H1 (cell line): ENCODE measurements at regions not wholly inside any gene's neighbourhood (a gene's known extent, or its start where the extent isn't known, plus 50 kb on each side); places are given as distances from the start of the nearest gene placed in this dataset.

ENCODE experiments used
- CTCF ChIA-PET: fragments of 300-600 bp; sonication (Branson Sonifier 250); formaldehyde crosslinking; loops from one replicate; lab custom pipeline; 2021; ENCODE audit not compliant: partially characterized antibody; lab: Charles Lee
- POLR2A ChIA-PET: fragments of 300-600 bp; sonication (Branson Sonifier 250); formaldehyde crosslinking; loops from one replicate; lab custom pipeline; 2021; ENCODE audit warnings: inconsistent platforms; ENCODE audit not compliant: partially characterized antibody; lab: Charles Lee
- DNase-seq, 2 experiments: peaks; one replicate each; pipeline versions ENCODE4 v3.0.0 to v3.0.0-alpha.2; 2010 to 2022; ENCODE audit warnings: low spot score in 2 of 2, low read depth in 1 of 2, mixed read lengths in 1 of 2
- FAIRE-seq: peaks from 2 replicates; lab custom pipeline; 2011; peaks lifted over from hg19 to GRCh38; lab: Jason Lieb, UNC
- H2AFZ ChIP-seq: 2 replicates; pipeline ENCODE4 v1.8.1; 2012; ENCODE audit warnings: low read length, inconsistent platforms
- H2AK5ac ChIP-seq: 2 replicates; pipeline ENCODE4 v1.6.1; 2013; ENCODE audit warnings: low read depth, low read length
- H2BK120ac ChIP-seq: replicated peaks from 2 replicates; pipeline ENCODE3; 2013; ENCODE audit warnings: low read depth, low read length, inconsistent platforms
- H2BK12ac ChIP-seq: 2 replicates; pipeline ENCODE4 v1.6.1; 2013; ENCODE audit warnings: low read depth, low read length
- H2BK15ac ChIP-seq: 2 replicates; pipeline ENCODE4 v1.6.1; 2013; ENCODE audit warnings: low read length
- H2BK20ac ChIP-seq: 2 replicates; pipeline ENCODE4 v1.6.1; 2013; ENCODE audit warnings: low read length
- H2BK5ac ChIP-seq: 2 replicates; pipeline ENCODE4 v1.6.1; 2013; ENCODE audit warnings: low read depth, low read length
- H3K14ac ChIP-seq: 2 replicates; pipeline ENCODE4 v1.6.1; 2013; ENCODE audit warnings: inconsistent platforms; ENCODE audit not compliant: insufficient read length
- H3K18ac ChIP-seq: 2 replicates; pipeline ENCODE4 v1.6.1; 2013; ENCODE audit warnings: low read length; ENCODE audit errors: extremely low read depth
- H3K23ac ChIP-seq: 2 replicates; pipeline ENCODE4 v1.6.1; 2013; ENCODE audit warnings: inconsistent platforms; ENCODE audit not compliant: insufficient read length
- H3K23me2 ChIP-seq: 2 replicates; pipeline ENCODE4 v1.6.1; 2013; ENCODE audit warnings: low read depth, low read length
- H3K27ac ChIP-seq: 2 replicates; pipeline ENCODE4 v1.6.1; 2011; ENCODE audit warnings: low read depth, low read length, inconsistent platforms
- H3K27me3 ChIP-seq, 4 experiments: replicated peaks in 1 of 4; 1 replicate in 1 of 4; 2 replicates in 3 of 4; pipeline versions ENCODE4 v1.6.1 to v1.8.1; 2011 to 2013; ENCODE audit warnings: low read length in 3 of 4, mild to moderate bottlenecking in 3 of 4, inconsistent platforms in 2 of 4, mixed read lengths in 2 of 4, moderate library complexity in 1 of 4; ENCODE audit not compliant: control insufficient read depth in 3 of 4, insufficient read depth in 3 of 4; ENCODE audit errors: extremely low read depth in 1 of 4
- H3K36me3 ChIP-seq, 4 experiments: 2 replicates each; pipeline versions ENCODE4 v1.6.1 to v1.8.1; 2011 to 2013; ENCODE audit warnings: mild to moderate bottlenecking in 4 of 4, low read length in 3 of 4, moderate library complexity in 2 of 4, control low read depth in 1 of 4, inconsistent platforms in 1 of 4; ENCODE audit not compliant: insufficient read depth in 4 of 4, control insufficient read depth in 2 of 4
- H3K4ac ChIP-seq: replicated peaks from 2 replicates; pipeline ENCODE3; 2013; ENCODE audit warnings: low read length, low read depth, mixed read lengths, inconsistent platforms; ENCODE audit not compliant: insufficient read length
- H3K4me1 ChIP-seq, 4 experiments: replicated peaks in 1 of 4; 1 replicate in 1 of 4; 2 replicates in 3 of 4; pipeline versions ENCODE4 v1.6.1 to v1.8.1; 2011 to 2013; ENCODE audit warnings: low read length in 3 of 4, inconsistent platforms in 2 of 4, mixed read lengths in 1 of 4; ENCODE audit not compliant: insufficient read depth in 4 of 4, control insufficient read depth in 3 of 4
- H3K4me2 ChIP-seq, 2 experiments: 2 replicates each; pipeline versions ENCODE4 v1.6.1 to v1.8.1; 2011 to 2013; ENCODE audit warnings: low read depth in 2 of 2, low read length in 2 of 2, control low read depth in 1 of 2, inconsistent platforms in 1 of 2, mild to moderate bottlenecking in 1 of 2; ENCODE audit not compliant: insufficient read depth in 1 of 2
- H3K4me3 ChIP-seq, 4 experiments: fragments of 200-600, 300-600 bp in 1 of 4; sonication (generic), shearing (Covaris generic), sonication (Bioruptor Twin) in 1 of 4; 2 replicates each; pipeline versions ENCODE4 v1.5.1 to v1.8.1; 2011 to 2016; ENCODE audit warnings: low read length in 4 of 4, low read depth in 3 of 4, control low read depth in 2 of 4, inconsistent platforms in 2 of 4, mild to moderate bottlenecking in 2 of 4, mixed read lengths in 1 of 4, moderate library complexity in 1 of 4; ENCODE audit not compliant: insufficient read depth in 2 of 4; ENCODE audit errors: extremely low read depth in 1 of 4
- H3K56ac ChIP-seq: replicated peaks from 2 replicates; pipeline ENCODE3; 2013; ENCODE audit warnings: low read depth, mild to moderate bottlenecking, mixed read lengths, low read length, inconsistent platforms; ENCODE audit not compliant: insufficient read length
- H3K79me1 ChIP-seq: 2 replicates; pipeline ENCODE4 v1.6.1; 2013; ENCODE audit warnings: low read depth, low read length, control low read depth
- H3K79me2 ChIP-seq, 2 experiments: 2 replicates each; pipeline versions ENCODE4 v1.6.1 to v1.8.1; 2012 to 2013; ENCODE audit warnings: low read length in 2 of 2, mild to moderate bottlenecking in 2 of 2, inconsistent platforms in 1 of 2; ENCODE audit not compliant: insufficient read depth in 2 of 2, control insufficient read depth in 1 of 2
- H3K9ac ChIP-seq, 4 experiments: replicated peaks in 1 of 4; 1 replicate in 1 of 4; 2 replicates in 3 of 4; pipeline versions ENCODE4 v1.6.1 to v1.8.1; 2011 to 2013; ENCODE audit warnings: low read depth in 3 of 4, low read length in 3 of 4, control low read depth in 2 of 4, mild to moderate bottlenecking in 2 of 4, moderate library complexity in 2 of 4, inconsistent platforms in 1 of 4; ENCODE audit errors: extremely low read depth in 1 of 4
- H3K9me3 ChIP-seq, 2 experiments: 2 replicates each; pipeline versions ENCODE4 v1.6.1 to v1.8.1; 2012 to 2013; ENCODE audit warnings: mild to moderate bottlenecking in 2 of 2, moderate library complexity in 2 of 2, control low read depth in 1 of 2, inconsistent platforms in 1 of 2, low read depth in 1 of 2, low read length in 1 of 2, mixed read lengths in 1 of 2; ENCODE audit not compliant: insufficient read depth in 2 of 2
- H4K20me1 ChIP-seq, 2 experiments: replicated peaks in 1 of 2; 2 replicates each; pipeline versions ENCODE3 to v1.8.1; 2011 to 2013; ENCODE audit warnings: inconsistent platforms in 2 of 2, low read length in 2 of 2, mild to moderate bottlenecking in 1 of 2; ENCODE audit not compliant: insufficient read depth in 2 of 2, control insufficient read depth in 1 of 2
- H4K5ac ChIP-seq: 2 replicates; pipeline ENCODE4 v1.6.1; 2013; ENCODE audit warnings: low read length, low read depth, mixed read lengths, inconsistent platforms; ENCODE audit not compliant: insufficient read length
- H4K8ac ChIP-seq: 2 replicates; pipeline ENCODE4 v1.8.0; 2013; ENCODE audit warnings: mild to moderate bottlenecking, moderate library complexity, low read length, inconsistent platforms; ENCODE audit not compliant: insufficient read depth; ENCODE audit errors: extremely low read depth
- H4K91ac ChIP-seq: replicated peaks from 2 replicates; pipeline ENCODE3; 2013; ENCODE audit warnings: low read length, mixed read lengths, inconsistent platforms; ENCODE audit not compliant: insufficient read length
- ATF2 ChIP-seq: IDR thresholded peaks from 2 replicates; pipeline ENCODE4 v1.6.1; 2012; ENCODE audit warnings: low read length, inconsistent platforms
- ATF3 ChIP-seq: IDR thresholded peaks from 2 replicates; pipeline ENCODE4 v1.6.1; 2011; ENCODE audit warnings: low read depth, mild to moderate bottlenecking, low read length; ENCODE audit not compliant: insufficient read depth
- CEBPB ChIP-seq: IDR thresholded peaks from 2 replicates; pipeline ENCODE4 v1.6.1; 2012; ENCODE audit warnings: low read depth, low read length
- CHD1 ChIP-seq: IDR thresholded peaks from 2 replicates; pipeline ENCODE4 v1.6.1; 2012; ENCODE audit warnings: low read depth, low read length, improper control_type of control experiment
- CTBP2 ChIP-seq: IDR thresholded peaks from 2 replicates; pipeline ENCODE4 v1.7.0; 2011; ENCODE audit warnings: borderline replicate concordance, mild to moderate bottlenecking, moderate library complexity, mixed read lengths, low read length; ENCODE audit not compliant: insufficient read depth, insufficient read length
- EZH2 ChIP-seq: fragments of 200-600 bp; sonication (generic); IDR thresholded peaks from 2 replicates; pipeline ENCODE4 v1.7.1; 2012; ENCODE audit warnings: low read depth, mild to moderate bottlenecking, moderate library complexity, low read length, inconsistent platforms; ENCODE audit not compliant: severe bottlenecking
- FOSL1 ChIP-seq: IDR thresholded peaks from 2 replicates; pipeline ENCODE4 v1.6.1; 2011; ENCODE audit warnings: mild to moderate bottlenecking, low read depth, low read length, moderate library complexity; ENCODE audit not compliant: insufficient read depth
- JUND ChIP-seq: IDR thresholded peaks from 2 replicates; pipeline ENCODE4 v1.6.1; 2011; ENCODE audit warnings: mild to moderate bottlenecking, improper control_type of control experiment, low read length
- KDM4A ChIP-seq: IDR thresholded peaks from one replicate; pipeline ENCODE4 v1.7.1; 2012; ENCODE audit warnings: low read depth, mild to moderate bottlenecking, moderate library complexity, low read length, inconsistent platforms; ENCODE audit not compliant: severe bottlenecking
- SIX5 ChIP-seq: IDR thresholded peaks from 2 replicates; pipeline ENCODE4 v1.6.1; 2011; ENCODE audit warnings: mild to moderate bottlenecking, low read depth, low read length
- WGBS, 2 experiments: shearing (Covaris generic) in 1 of 2; methylation state at CpG; one replicate each; pipeline versions ENCODE4 v1.1.6 to v1.1.7; 2013 to 2015; ENCODE audit warnings: low lambda C conversion rate in 2 of 2, mixed read lengths in 2 of 2, inconsistent platforms in 1 of 2, low coverage in 1 of 2, missing lambda C conversion rate in 1 of 2; ENCODE audit not compliant: insufficient replicate concordance in 2 of 2, insufficient coverage in 1 of 2, insufficient read length in 1 of 2; ENCODE audit errors: extremely low coverage in 1 of 2, missing lambda C conversion rate in 1 of 2; 5-methylcytosine and 5-hydroxymethylcytosine counted together
- TF ChIP-seq, protein P1 (sequence below): IDR thresholded peaks from 2 replicates; pipeline ENCODE4 v1.6.1; 2012; ENCODE audit warnings: inconsistent platforms

- Histone ChIP-seq H3K23me2 (no peaks in the 10 kb centered on the region), H2BK120ac (no peak overlapping the region), H3K79me1 (no peaks in the 10 kb centered on the region), H3K27me3 (no peaks in the 10 kb centered on the region), H3K27ac (no peak overlapping the region), H3K18ac (no peak overlapping the region), H4K20me1 (no peaks in the 10 kb centered on the region), H3K36me3 (no peaks in the 10 kb centered on the region), H3K14ac (no peak overlapping the region), H4K5ac (no peak overlapping the region), H3K4ac (no peak overlapping the region), H3K79me2 (no peaks in the 10 kb centered on the region), H4K91ac (no peak overlapping the region), H2AFZ (no peak overlapping the region), H3K56ac (no peak overlapping the region), H2AK5ac (no peak overlapping the region), H3K4me2 (no peak overlapping the region), H2BK15ac (no peak overlapping the region), H2BK12ac (no peak overlapping the region), H4K8ac (no peak overlapping the region), H3K4me3 (no peak overlapping the region), H2BK20ac (no peak overlapping the region), H3K9ac (no peak overlapping the region), H3K4me1 (no peaks in the 10 kb centered on the region), H3K9me3 (no peaks in the 10 kb centered on the region), H3K23ac (no peak overlapping the region), H2BK5ac (no peak overlapping the region)
- WGBS, 2 experiments = 85% methylated on average over 7 of the region's 7 CpGs; no CpG with 5 or more reads in 1 of the 2 experiments
- POLR2A ChIA-PET = no interaction called here
- FAIRE-seq = no peak
- no peak for DNase-seq
- CTCF ChIA-PET = no interaction called here
- no peak for TF ChIP-seq EZH2
- TF ChIP-seq JUND = no peak
- TF ChIP-seq CEBPB = no peak
- TF ChIP-seq FOSL1 = no peak
- TF ChIP-seq, protein P1, sequence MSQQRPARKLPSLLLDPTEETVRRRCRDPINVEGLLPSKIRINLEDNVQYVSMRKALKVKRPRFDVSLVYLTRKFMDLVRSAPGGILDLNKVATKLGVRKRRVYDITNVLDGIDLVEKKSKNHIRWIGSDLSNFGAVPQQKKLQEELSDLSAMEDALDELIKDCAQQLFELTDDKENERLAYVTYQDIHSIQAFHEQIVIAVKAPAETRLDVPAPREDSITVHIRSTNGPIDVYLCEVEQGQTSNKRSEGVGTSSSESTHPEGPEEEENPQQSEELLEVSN = no peak
- no peak for TF ChIP-seq CHD1
- no peak for TF ChIP-seq ATF3
- TF ChIP-seq ATF2 = no peak
- TF ChIP-seq SIX5 = no peak
- no peak for TF ChIP-seq KDM4A
- no peak for TF ChIP-seq CTBP2
Observed at GRCh38 chr3:43796041-43796596, 105.4 kb downstream of the ABHD5 start.
